CD4-positive, alpha-beta T cell treated with Interleukin-15 for 1 hour (primary cell): ENCODE measurements at regions not wholly inside any gene's neighbourhood (a gene's known extent, or its start where the extent isn't known, plus 50 kb on each side); places are given as distances from the start of the nearest gene placed in this dataset.
"Not testable (repeated sequence)": the region's sequence is repeated elsewhere in the genome, so short reads cannot be mapped to it uniquely, and the experiment has no call there.

ENCODE experiments used
- DNase-seq: peaks from one replicate; pipeline ENCODE4 v3.0.0-alpha.2; 2020

DNA sequence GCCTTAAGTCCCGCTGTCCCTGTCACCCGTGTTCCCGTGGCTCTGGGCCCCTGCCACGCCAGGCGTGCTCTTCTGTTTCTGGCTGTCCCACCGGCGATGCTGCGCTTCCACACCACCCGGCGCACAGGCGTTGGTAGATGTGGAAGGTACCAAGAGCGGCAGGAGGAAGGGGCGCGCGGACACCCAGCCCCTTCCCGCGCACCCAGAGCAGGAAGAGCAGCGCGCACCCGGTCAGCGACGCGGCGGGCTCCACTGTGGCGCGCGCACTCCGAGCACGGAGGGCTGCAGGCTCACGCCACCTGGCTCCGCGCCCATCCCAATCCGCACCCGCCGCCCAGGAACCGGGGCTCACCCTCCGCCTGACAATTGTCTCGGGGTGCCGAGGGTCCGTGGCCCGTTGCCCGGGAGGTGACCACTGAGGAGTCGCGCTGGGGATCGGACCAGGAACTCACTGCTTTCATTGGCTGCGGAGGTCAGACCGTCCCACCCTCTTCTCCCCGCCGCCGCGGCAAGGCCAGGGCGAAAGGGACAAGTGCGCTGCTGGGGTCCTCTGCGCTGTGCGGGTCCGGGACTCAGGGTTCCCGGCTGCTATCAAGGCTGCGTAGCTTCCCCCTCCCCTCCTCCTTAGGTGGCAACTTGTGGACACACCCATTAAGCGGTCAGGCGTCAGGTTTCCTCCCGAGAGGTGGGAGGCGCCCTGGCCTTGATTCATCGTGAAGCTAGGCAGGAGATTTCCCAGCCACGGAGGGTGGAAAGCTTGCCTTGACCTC lies 121.6 kb upstream of the ZNF92 start:
- DNase-seq: no peak

DNA sequence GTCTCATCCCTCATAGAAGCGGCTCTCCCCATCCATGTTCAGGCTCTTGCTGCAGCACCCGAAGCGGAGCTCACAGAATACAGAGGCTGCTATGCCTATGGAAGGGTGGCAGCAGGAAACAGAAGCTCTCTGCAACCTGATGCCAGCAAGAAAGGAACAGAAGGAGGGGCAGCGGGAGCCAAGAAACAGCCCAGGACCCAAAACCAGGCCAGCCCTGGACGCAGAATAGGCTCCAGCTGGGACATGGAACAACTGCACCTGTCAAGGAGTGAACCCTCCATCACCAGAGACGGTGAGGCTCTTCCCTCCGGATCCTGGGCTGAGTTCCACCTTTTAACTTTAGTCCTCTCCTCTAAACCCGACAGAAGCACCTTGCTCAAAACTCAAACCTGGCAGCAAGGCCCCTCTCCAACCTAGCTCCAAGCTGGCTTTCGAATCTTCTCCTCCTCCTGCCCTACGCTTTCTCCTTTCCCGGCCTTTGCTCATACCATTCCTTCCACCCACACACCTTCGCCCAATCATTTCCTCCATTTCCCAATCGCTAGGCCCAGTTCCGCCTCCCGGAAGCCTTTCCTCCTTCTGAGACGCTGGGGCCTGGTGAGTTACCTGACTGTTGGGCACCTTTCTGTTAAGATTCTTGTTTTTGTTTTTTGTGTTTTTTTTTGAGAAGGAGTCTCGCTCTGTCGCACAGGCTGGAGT lies 122.8 kb upstream of the ZNF92 start:
- DNase-seq: no peak

DNA sequence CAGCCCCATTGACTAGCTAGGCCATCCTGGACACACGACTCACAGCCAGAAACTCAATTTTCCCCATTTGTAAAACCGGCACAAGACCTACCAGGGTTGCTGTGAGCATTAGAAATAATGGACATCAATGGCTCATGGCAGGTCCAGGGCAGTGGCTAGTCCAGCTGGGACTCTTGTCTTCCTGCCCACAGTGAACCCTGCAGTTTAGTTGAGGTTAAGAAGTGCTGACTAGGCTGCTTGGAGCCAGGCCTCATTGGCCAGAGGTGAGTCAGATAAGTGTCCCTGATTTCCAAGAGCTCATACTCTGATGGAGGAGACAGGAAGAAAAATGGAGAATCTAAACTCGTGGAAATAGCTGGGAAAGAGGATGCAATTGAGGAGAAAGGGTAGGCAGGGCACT lies 123.4 kb upstream of the ZNF92 start:
- DNase-seq: no peak

DNA sequence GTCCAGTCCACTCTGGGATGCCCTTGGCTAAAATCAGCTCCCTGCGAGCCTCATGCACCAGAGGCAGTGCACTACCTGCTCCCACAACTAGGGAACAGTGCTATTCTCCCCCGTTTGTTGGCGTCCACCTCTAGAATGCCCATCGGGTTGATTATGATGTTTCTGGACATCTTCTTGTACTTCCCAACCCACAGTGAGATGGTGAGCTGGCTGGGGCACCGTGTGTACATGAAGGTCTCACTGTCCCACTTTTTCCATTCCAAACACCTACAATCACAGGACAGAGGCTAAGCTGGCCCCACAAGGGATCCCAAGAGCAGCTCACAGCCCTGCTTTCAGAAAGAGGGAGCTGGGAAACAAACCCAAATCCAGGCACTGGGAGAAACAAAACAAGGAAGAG lies 126.2 kb upstream of the ZNF92 start:
- no peak for DNase-seq

DNA sequence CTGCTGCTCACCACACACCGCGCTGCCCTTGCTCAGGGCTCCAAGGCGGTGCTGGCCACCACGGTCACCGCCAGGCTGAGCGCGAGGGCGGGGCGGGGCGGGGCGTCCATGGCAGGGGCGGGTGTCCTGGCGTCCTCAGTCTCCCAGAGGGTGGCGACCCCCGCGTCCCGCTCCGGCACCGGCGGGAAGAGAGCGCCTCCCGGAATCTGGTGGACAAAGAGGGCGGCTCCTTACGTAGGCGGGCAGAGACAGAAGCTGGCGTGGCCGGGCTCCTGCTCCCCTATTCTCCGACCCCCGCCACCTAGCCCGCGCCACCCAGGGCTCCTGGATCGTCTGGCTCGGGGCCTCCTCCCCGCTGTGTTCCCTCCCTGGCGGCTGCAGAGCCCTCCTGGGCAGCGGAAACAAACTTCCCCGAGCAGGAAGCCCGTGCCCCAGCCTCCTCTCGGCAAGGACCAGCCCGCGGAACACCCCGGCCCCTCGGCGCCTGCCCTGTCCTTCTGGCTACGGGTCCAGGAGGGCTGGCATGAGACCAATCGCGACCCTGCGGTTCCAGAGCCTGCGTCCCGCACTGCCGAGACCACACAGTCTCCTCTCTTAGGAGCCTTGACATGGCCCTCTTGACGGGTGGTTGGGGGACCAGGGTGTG lies 133.8 kb upstream of the ZNF92 start:
- DNase-seq: no peak

DNA sequence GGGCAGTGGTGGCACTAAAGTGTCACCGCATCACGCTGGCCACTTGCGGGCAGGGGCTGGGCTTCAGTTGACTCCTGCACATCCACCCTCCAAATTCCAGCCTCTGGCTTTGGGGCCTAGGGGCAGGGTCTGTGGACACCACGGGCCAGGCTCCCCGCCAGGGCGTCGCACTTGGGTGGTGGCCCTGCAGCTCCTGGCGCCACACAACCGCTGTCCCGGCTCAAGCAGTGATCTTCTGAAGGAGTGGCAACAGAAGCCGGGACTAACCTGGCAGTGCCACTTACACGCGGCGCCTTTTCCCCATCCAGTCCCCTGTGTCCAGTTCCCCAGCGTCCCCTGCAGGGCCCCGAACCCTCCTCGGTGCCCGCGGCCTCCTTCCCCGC lies 134.3 kb upstream of the ZNF92 start:
- DNase-seq: no peak

DNA sequence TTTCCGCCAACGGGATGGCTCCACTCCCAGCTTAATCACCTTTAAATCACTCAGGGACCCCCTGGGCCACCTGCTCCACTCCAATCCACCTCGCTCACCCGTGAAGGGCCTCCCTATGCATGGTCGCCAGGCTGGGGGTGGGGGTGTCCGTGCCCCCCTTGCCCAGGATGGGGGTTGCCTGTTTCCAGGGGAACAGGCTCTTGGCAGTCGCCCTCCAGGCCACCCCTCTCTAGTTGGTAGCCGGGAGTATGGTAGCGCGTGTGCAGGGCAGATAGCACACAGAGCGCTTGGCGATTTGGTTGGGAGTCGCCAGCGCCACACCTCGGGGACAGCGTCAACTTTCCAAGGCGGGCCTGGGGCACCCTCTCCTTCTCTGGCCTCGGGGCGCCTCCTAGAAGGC lies 134.9 kb upstream of the ZNF92 start:
- no peak for DNase-seq

DNA sequence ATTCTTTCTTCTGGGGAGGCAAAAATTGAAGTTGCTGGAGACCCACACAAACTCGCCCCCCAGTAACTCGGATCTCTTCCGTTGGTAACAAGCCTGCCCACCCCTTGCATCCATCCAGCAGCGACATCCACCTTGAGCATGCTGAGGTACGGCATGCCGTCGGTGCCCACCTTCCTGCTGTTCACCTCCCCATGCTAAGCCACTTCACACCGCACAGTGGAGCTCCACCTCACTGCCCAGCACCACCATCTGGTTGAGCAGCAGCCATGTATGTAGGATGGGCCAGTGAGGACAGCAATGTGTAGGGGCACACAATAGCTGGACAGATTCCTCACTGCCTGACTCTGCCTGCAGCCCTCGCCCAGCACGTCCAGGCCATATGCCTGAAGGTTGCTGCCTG lies 138.1 kb upstream of the ZNF92 start:
- no peak for DNase-seq

DNA sequence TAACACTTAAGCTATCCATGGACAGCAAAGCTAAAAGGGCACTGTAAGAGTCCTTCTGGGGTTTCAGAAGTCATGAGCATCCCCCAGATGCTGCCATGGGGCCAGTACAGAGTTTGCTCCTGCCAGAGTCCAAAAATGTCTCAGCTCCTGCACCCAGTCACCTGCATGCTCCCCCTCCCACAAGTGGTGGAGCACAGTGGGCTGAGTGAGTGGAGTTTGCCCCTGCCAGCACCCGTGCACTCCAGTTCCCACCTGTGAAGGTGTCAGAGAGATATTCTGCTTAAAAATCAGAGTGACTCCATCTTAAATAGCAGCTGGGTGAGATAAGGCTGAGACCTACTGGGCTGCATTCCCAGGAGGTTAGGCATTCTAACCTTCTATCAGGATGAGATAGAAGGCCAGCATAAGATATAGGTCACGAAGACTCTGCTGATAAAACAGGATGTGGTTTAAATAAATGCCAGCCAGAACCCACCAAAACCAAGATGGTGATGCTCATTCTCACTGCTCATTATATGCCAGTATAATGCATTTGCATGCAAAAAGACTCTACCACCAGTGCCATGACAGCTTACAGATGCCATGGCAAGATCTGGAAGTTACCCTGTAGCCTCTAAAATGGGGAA lies 140.1 kb upstream of the ZNF92 start:
- DNase-seq: no peak

DNA sequence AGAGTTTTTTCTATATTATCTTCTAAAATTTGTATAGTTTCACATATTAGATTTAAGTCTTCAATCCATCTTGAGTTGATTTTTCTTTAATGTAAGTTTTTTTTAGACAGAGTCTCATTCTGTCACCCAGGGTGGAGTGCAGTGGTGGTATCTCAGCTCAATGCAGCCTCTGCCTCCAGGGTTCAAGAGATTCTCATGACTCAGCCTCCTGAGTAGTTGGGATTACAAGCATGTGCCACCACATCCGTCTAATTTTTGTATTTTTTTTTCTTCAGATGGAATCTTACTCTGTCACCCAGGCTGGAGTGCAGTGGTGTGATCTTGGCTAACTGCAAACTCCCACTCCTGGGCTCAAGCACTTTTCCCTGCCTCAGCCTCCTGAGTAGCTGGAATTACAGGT lies 143.4 kb upstream of the ZNF92 start:
- no peak for DNase-seq

DNA sequence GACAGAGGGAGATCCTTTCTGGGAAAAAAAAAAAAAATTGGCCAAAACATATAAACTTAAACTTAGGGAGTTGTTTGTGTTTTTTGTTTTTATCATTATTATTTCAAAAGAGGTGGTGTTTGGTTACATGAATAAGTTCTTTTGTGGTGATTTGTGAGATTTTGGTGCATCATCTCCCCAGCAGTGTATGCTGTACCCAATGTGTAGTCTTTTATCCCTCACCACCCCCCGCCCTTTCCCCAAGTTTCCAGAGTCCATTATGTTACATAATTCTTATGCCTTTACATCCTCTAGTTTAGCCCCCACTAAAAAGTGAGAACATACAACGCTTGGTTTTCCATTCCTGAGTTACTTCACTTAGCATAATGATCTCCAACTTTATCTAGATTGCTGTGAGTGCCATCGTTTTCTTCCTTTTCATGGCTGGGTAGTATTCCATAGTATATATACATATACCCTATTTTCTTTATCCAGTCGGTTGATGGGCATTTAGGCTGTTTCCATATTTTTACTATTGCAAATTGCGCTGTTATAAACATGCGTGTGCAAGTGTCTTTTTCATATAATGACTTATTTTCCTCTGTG lies 148.1 kb upstream of the ZNF92 start:
- no peak for DNase-seq

DNA sequence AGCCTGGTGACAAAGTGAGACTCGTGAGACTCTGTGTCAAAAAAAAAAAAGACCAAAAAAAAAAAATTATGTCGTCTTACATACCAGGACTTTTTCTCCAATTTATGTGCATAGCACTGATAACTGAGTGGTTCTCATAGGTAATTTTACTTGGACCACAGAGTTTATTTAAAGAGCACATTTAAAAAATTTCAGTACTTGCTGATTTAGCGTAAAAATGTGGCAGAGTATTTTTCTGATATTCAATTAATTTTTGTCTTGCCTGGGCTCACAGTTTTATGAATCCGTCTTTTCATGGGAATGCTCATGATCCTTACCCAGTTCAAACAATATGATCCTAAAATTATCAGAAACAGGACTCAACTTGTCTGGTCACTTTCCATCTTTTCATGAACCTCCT lies 151.0 kb upstream of the ZNF92 start:
- no peak for DNase-seq

DNA sequence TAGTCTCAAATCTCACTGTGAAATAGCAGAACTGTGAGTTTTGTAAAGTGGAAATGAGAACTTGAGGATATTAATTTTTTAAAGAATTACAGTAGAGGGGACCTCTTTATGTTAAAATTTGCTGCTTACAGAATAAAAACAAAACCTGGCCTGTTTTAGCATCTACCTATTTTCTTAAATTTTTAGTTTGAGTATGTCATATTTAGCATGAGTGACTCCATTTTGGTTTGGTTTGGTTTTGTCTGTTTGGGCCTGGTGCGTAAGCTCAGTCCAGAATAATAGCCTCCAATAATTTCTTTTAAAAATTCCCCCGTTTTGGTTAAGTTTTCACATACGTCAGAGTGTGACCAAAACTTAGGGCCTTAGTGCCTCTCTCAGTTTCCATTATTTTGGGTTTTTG lies 152.0 kb upstream of the ZNF92 start:
- DNase-seq: no peak

DNA sequence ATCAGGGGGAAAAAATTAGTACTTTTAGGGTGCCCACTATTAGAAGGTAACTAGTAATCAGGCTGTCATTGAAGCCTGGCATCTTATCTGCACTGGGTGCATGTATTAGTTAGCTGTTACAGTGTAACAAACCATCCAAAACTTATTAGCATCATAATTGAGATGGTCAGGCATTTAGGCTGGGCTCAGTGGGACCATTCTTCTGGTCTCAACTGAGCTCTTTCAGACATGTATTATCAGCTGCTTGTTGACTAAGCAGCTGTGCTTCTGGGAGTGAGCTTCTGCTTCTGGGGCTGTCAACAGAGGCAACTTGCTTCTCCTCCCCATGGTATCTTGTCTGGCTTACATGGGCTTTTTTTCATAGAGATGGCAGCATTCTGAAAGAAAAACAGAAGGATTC lies 154.0 kb upstream of the ZNF92 start:
- DNase-seq: no peak

DNA sequence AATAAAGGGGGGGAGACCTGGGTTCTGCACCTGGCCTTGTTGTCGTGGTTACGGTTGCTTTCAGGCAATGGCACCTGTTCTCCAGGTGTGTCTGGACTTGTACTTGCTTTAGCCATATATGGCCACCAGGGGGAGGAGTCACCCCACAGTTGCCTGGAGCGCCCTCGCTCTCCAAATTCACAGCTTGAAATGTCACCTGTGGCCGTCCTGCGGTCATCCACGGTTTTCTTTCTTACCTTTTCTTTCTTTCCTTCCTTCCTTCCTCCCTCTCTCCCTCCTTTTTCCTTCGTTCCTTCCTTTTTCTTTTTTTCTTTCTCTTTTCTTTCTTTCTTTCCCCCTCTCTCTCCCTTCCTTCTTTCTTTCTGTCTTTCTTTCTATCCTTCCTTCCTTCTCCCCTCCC lies 157.2 kb upstream of the ZNF92 start:
- peak; percentile 67 for DNase-seq

DNA sequence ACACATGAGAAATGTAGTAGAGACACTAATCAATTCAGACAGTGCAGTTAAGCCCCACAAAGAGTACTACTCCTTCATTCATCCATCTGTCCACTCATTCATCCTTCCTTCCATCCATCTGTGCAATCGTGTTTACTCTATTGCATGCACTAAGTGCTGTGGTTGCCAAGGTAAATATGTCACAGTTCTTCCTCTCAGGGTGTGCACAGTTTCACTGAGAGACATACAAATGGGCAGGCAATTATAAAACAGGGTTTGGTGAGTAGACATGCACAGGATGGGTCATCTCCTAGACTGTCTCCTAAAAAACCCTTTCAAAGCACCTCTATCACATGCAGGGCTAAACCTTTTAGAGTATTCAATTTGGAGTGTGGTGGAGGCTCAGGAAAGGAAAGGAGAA lies 160.4 kb upstream of the ZNF92 start:
- not testable (repeated sequence) for DNase-seq

DNA sequence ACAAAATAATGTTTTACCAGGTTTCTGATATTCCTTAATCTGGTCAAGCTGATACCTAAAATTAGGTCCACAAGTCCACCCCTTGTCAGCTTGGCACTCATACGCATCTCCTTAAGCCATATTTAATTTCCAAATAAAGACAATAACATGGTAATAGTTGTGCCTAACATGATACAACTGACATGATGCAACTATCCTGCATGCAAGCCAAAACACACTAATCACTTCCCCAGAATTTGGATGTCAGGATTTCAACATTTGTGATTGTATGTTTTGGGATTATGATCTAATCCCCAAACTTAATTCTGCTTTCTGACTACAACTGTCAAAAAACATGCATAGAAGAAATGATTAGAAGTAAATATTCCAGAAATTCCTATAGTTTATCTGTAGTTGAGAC lies 174.4 kb upstream of the ZNF92 start:
- DNase-seq: not testable (repeated sequence)

DNA sequence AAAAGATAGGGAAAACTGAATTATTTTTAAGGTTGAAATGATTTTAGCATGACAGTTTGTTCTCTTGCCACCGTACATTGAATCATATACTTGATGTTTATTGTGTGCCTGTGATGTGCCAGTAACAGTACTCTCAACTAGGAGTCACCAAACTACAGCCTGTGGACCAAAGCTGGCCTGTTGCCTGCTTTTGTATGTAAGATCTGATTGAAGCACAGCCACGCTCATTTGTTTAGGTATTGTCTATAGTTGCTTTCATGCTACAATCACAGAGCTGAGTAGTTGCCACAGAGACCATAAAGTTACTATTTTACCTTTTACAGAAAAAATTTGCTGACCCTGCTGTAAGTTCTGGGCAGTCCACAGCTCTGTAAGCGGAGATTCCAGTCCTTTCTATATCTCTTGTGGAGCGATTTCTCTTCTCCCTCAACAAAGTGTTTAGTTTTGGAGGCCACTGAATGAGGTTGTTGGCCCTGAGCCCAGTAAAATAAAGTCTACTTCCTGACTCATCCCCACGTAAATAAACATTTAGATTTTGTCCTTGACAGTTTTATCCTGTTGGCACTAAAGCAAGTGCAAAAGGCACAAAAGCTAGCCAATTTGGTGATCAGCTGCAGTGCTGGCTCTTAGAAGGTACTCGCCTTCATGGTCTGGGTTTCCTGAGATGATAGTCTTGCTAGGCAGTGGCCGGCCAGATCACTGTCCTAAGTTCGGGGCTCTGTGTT lies 180.2 kb upstream of the ZNF92 start:
- DNase-seq: not testable (repeated sequence)

DNA sequence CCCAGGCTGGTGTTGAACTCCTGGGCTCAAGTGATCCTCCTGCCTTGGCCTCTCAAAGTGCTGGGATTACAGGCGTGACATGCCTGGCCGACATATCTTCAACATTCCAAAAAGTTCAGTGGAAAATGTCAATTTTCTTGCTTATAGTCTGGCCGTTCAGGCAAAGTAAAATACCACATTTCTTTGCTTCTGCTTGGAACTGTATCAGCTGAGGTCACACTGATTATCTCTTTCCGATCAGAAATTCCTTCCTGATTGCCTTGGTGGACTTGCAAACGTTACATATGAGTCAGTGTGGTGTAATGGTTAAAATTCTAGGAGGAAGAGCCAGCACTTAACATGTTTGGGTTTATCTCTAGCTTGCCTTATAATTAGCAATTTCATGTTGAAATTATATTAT lies 170.6 kb upstream of the ERV3-1 start:
- DNase-seq: not testable (repeated sequence)

DNA sequence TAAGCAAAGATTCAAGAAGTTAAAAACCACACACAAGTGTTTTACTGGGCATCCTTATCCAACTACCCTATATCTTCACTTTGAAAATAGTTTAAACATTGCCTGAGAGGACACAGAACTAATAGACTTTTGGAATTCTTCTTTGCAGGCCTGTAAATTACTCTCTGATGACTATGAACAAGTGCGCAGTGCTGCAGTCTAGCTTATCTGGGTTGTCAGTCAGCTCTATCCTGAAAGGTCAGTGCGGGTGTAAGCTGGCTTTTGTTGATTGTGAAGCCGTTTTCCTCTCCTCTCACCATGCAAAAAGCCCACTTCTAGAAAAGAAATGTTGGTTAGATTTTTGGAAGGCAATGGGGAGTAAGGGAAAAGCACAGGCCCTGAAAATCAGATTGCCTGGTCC lies 143.6 kb upstream of the ERV3-1 start:
- not testable (repeated sequence) for DNase-seq

DNA sequence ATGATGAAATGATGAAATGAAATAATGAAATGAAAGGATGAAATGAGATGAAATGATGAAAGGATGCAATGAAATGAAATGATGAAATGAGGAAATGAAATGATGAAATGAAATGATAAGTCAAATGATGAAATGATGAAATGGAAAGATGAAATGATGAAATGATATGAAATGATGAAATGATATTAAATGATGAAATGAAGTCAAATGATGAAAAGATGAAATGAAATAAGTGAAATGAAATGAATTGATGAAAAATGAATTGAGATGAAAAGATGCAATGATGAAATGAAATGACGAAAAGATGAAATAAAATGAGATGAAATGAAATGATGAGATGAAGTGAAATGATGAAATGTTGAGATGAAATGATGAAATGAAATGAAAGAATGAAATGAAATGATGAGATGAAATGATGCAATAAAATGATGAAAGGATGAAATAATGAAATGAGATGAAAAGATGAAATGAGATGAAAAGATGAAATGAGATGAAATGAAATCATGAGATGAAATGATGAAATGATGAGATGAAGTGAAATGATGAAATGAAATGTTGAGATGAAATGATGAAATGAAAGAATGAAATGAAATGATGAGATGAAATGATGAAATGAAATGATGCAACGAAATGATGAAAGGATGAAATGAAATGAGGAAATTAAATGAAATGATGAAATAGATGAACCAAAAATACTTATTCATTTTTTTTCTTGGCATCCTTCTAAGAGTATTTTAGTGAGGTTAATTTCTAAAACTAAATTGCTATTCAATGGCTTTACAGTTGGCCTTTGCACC lies 139.8 kb upstream of the ERV3-1 start:
- DNase-seq: not testable (repeated sequence)

DNA sequence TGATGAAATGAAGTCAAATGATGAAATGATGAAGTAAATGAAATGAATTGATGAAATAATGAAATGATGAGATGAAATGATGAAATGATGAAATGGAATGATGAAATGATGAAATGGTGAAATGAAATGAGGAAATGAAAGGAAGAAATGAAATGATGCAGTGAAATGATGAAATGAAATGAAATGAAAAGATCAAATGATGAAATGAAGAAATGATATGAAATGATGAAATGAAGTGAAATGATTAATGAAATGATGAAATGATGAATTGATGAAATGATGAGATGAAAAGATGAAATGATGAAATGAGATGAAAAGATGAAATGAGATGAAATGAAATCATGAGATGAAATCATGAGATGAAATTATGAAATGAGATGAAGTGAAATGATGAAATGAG lies 139.2 kb upstream of the ERV3-1 start:
- not testable (repeated sequence) for DNase-seq
